ENCODE measurements at regions not wholly inside any gene's neighbourhood (a gene's known extent, or its start where the extent isn't known, plus 50 kb on each side); places are given as distances from the start of the nearest gene placed in this dataset.

DNA sequence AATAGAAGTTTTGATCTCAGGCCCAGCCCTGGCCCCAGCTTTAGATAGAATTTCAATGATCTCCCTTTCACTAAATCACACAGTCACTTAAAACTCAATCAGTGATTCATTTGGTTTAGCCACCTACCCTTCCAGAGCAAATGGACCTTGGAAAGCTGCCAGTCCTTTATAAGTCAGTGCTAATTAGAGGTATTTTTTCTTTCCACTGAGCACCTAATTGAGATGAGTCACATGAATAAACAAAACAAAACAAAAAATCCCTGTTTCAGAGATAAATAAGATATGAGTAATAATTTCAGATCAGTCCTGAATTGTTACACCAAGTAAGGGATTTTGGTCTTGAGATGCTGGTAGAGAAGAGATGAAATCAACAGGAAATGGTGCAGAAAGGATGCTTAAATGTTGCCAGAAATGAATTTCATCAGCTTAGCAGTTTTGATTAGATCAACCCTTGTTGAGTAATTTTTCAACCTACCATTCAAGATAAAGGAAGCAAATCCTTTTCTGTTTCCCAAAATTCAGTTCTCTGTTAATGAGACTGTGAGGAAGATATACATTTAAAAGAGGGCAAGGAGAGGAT, 352.0 kb upstream of the COL8A1 start:
- TF ChIP-seq, protein P1, sequence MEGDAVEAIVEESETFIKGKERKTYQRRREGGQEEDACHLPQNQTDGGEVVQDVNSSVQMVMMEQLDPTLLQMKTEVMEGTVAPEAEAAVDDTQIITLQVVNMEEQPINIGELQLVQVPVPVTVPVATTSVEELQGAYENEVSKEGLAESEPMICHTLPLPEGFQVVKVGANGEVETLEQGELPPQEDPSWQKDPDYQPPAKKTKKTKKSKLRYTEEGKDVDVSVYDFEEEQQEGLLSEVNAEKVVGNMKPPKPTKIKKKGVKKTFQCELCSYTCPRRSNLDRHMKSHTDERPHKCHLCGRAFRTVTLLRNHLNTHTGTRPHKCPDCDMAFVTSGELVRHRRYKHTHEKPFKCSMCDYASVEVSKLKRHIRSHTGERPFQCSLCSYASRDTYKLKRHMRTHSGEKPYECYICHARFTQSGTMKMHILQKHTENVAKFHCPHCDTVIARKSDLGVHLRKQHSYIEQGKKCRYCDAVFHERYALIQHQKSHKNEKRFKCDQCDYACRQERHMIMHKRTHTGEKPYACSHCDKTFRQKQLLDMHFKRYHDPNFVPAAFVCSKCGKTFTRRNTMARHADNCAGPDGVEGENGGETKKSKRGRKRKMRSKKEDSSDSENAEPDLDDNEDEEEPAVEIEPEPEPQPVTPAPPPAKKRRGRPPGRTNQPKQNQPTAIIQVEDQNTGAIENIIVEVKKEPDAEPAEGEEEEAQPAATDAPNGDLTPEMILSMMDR (conservative IDR thresholded peaks at IDR 0.05; ENCODE audit: low read depth, low read length), result no peak
- TF ChIP-seq EZH2 (IDR thresholded peaks at IDR 0.05; ENCODE audit: borderline replicate concordance, low read depth, low read length, poor library complexity, severe bottlenecking), result no peak
